GM18873 (cell line): ENCODE measurements at regions not wholly inside any gene's neighbourhood (a gene's known extent, or its start where the extent isn't known, plus 50 kb on each side); places are given as distances from the start of the nearest gene placed in this dataset.

Experiments
- ATAC-seq: cut with Tn5 transposase; IDR thresholded peaks from one replicate; pipeline ENCODE4 v1.9.1; 2021; ENCODE audit warnings: mild to moderate bottlenecking, moderate library complexity, moderate number of reproducible peaks; ENCODE audit not compliant: unreplicated experiment, low FRiP score

- no peak for ATAC-seq
Observed at GRCh38 chr3:18507333-18507732, 82.2 kb upstream of the SATB1 start.

- no peak for ATAC-seq
Observed at GRCh38 chr3:18505056-18505455, 79.9 kb upstream of the SATB1 start.

GRCh38 chr3:18501679-18502343 lies 76.7 kb upstream of the SATB1 start:
- ATAC-seq, result no peak

GRCh38 chr3:18500322-18500721 lies 75.2 kb upstream of the SATB1 start:
- no peak for ATAC-seq

- ATAC-seq, result peak; percentile 81
Observed at GRCh38 chr3:18499301-18499700, 74.2 kb upstream of the SATB1 start.

- no peak for ATAC-seq
Observed at GRCh38 chr3:18494251-18494650, 69.1 kb upstream of the SATB1 start.

- no peak for ATAC-seq
Observed at GRCh38 chr3:18489939-18490338, 64.8 kb upstream of the SATB1 start.

- ATAC-seq, result no peak
Observed at GRCh38 chr3:18483226-18483625, 58.1 kb upstream of the SATB1 start.

- no peak for ATAC-seq
Observed at GRCh38 chr3:18481946-18482548, 56.9 kb upstream of the SATB1 start.

- ATAC-seq, result no peak
Observed at GRCh38 chr3:18477620-18478019, 52.5 kb upstream of the SATB1 start.
